A549 (cell line): ENCODE measurements at regions not wholly inside any gene's neighbourhood (a gene's known extent, or its start where the extent isn't known, plus 50 kb on each side); places are given as distances from the start of the nearest gene placed in this dataset.

Experiments
- ATOH8 ChIP-seq: fragments of 250-450 bp; sonication (Bioruptor Pico); IDR thresholded peaks from 2 replicates; pipeline ENCODE4 v1.5.0; 2020; ENCODE audit warnings: low read depth, mild to moderate bottlenecking, moderate library complexity
- CEBPB ChIP-seq, 2 experiments: fragments of >200 bp in 1 of 2; sonication (Bioruptor Twin) in 1 of 2; formaldehyde crosslinking in 1 of 2; IDR thresholded peaks; 2 replicates each; pipeline ENCODE4 v1.6.1; 2012 to 2016
- ELK1 ChIP-seq: fragments of 150-350 bp; IDR thresholded peaks from 2 replicates; pipeline ENCODE4 v1.6.1; 2014; ENCODE audit warnings: low read depth, mild to moderate bottlenecking, low read length
- EP300 ChIP-seq, 2 experiments: fragments of >200 bp; sonication (Bioruptor Twin); formaldehyde crosslinking; IDR thresholded peaks; 2 replicates in 1 of 2; 3 replicates in 1 of 2; pipeline ENCODE4 v1.6.1; 2016 to 2017
- HDAC2 ChIP-seq: fragments of 200-600 bp; sonication (generic); IDR thresholded peaks from 2 replicates; pipeline ENCODE4 v1.6.1; 2016
- HOXB13 ChIP-seq: fragments of 250-450 bp; sonication (Bioruptor Pico); IDR thresholded peaks from 2 replicates; pipeline ENCODE4 v1.5.0; 2020; ENCODE audit warnings: low read depth, mild to moderate bottlenecking, moderate library complexity
- KDM5A ChIP-seq: fragments of 200-600 bp; sonication (generic); IDR thresholded peaks from 2 replicates; pipeline ENCODE4 v1.6.1; 2016; ENCODE audit warnings: antibody characterized with exemption, mild to moderate bottlenecking
- MYC ChIP-seq: IDR thresholded peaks from 2 replicates; pipeline ENCODE4 v1.6.1; 2012; ENCODE audit warnings: mild to moderate bottlenecking, inconsistent platforms, low read length, improper control_type of control experiment, borderline replicate concordance
- NPAS2 ChIP-seq: fragments of 250-450 bp; sonication (Bioruptor Pico); IDR thresholded peaks from 2 replicates; pipeline ENCODE4 v1.8.0; 2022; ENCODE audit warnings: mild to moderate bottlenecking, moderate library complexity, borderline replicate concordance
- POLR2A ChIP-seq: IDR thresholded peaks from 2 replicates; pipeline ENCODE4 v1.6.1; 2012; ENCODE audit warnings: mild to moderate bottlenecking, low read length
- RAD21 ChIP-seq, 2 experiments: fragments of >200 bp in 1 of 2; sonication (Bioruptor Twin) in 1 of 2; formaldehyde crosslinking in 1 of 2; IDR thresholded peaks in 1 of 2; conservative IDR thresholded peaks in 1 of 2; 2 replicates in 1 of 2; 3 replicates in 1 of 2; pipeline ENCODE4 v1.6.1; 2012 to 2018; ENCODE audit warnings: inconsistent platforms in 1 of 2
- SMC3 ChIP-seq: fragments of >200 bp; sonication (Bioruptor Twin); formaldehyde crosslinking; IDR thresholded peaks from 3 replicates; pipeline ENCODE4 v1.6.1; 2018; ENCODE audit warnings: inconsistent platforms
- TF ChIP-seq, protein P1 (sequence below): fragments of >200 bp; sonication (Bioruptor Twin); formaldehyde crosslinking; IDR thresholded peaks from 3 replicates; pipeline ENCODE4 v1.5.1; 2016
- TF ChIP-seq, protein P2 (sequence below): IDR thresholded peaks from 2 replicates; pipeline ENCODE4 v1.6.1; 2012

- TF ChIP-seq, protein P1, sequence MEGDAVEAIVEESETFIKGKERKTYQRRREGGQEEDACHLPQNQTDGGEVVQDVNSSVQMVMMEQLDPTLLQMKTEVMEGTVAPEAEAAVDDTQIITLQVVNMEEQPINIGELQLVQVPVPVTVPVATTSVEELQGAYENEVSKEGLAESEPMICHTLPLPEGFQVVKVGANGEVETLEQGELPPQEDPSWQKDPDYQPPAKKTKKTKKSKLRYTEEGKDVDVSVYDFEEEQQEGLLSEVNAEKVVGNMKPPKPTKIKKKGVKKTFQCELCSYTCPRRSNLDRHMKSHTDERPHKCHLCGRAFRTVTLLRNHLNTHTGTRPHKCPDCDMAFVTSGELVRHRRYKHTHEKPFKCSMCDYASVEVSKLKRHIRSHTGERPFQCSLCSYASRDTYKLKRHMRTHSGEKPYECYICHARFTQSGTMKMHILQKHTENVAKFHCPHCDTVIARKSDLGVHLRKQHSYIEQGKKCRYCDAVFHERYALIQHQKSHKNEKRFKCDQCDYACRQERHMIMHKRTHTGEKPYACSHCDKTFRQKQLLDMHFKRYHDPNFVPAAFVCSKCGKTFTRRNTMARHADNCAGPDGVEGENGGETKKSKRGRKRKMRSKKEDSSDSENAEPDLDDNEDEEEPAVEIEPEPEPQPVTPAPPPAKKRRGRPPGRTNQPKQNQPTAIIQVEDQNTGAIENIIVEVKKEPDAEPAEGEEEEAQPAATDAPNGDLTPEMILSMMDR: no peak
- TF ChIP-seq CEBPB (IDR thresholded peaks at IDR 0.05) (no peak), KDM5A (no peak), HOXB13 (no peak), SMC3 (no peak), EP300 (IDR thresholded peaks at IDR 0.05) (no peak), NPAS2 (no peak), ELK1 (no peak), RAD21 (conservative IDR thresholded peaks at IDR 0.05 in 1 of 2, IDR thresholded peaks at IDR 0.05 in 1 of 2) (no peak), MYC (no peak), POLR2A (no peak), HDAC2 (no peak), ATOH8 (CRISPR knock-in tag) (no peak)
- TF ChIP-seq, protein P2, sequence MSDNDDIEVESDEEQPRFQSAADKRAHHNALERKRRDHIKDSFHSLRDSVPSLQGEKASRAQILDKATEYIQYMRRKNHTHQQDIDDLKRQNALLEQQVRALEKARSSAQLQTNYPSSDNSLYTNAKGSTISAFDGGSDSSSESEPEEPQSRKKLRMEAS: no peak
Measured at GRCh38 chr6:138601128-138601527, 101.8 kb upstream of the NHSL1 start.
